ENCODE measurements at regions not wholly inside any gene's neighbourhood (a gene's known extent, or its start where the extent isn't known, plus 50 kb on each side); places are given as distances from the start of the nearest gene placed in this dataset.

- no peak for DNase-seq (ENCODE audit: low read depth, low spot score)
Measured at GRCh38 chr10:94186722-94187121, 176.0 kb downstream of the NOC3L start.

- no peak for DNase-seq (ENCODE audit: low read depth, low spot score)
Measured at GRCh38 chr10:94192333-94192732, 170.4 kb downstream of the NOC3L start.

- DNase-seq (ENCODE audit: low read depth, low spot score) = no peak
Measured at GRCh38 chr10:94192974-94193373, 169.8 kb downstream of the NOC3L start.

- DNase-seq (ENCODE audit: low read depth, low spot score) = no peak
Measured at GRCh38 chr10:94193466-94193924, 169.2 kb downstream of the NOC3L start.

- DNase-seq (ENCODE audit: low read depth, low spot score) = no peak
Measured at GRCh38 chr10:94194256-94194655, 168.5 kb downstream of the NOC3L start.

- no peak for DNase-seq (ENCODE audit: low read depth, low spot score)
Measured at GRCh38 chr10:94197241-94197640, 165.5 kb downstream of the NOC3L start.

GRCh38 chr10:94198324-94198723 is 164.4 kb downstream of the NOC3L start:
- no peak for DNase-seq (ENCODE audit: low read depth, low spot score)

GRCh38 chr10:94199565-94199964 is 163.2 kb downstream of the NOC3L start:
- DNase-seq (ENCODE audit: low read depth, low spot score) = no peak

- no peak for DNase-seq (ENCODE audit: low read depth, low spot score)
Measured at GRCh38 chr10:94200146-94200837, 162.4 kb downstream of the NOC3L start.

- no peak for DNase-seq (ENCODE audit: low read depth, low spot score)
Measured at GRCh38 chr10:94205396-94205831, 157.3 kb downstream of the NOC3L start.

GRCh38 chr10:94206176-94206575 is 156.6 kb downstream of the NOC3L start:
- no peak for DNase-seq (ENCODE audit: low read depth, low spot score)

- no peak for DNase-seq (ENCODE audit: low read depth, low spot score)
Measured at GRCh38 chr10:94208315-94208714, 154.4 kb downstream of the NOC3L start.

- DNase-seq (ENCODE audit: low read depth, low spot score) = no peak
Measured at GRCh38 chr10:94210440-94211168, 152.1 kb downstream of the NOC3L start.

GRCh38 chr10:94211169-94211510 is 151.6 kb downstream of the NOC3L start:
- DNase-seq (ENCODE audit: low read depth, low spot score) = no peak

GRCh38 chr10:94213001-94213530 is 149.7 kb downstream of the NOC3L start:
- no peak for DNase-seq (ENCODE audit: low read depth, low spot score)

GRCh38 chr10:94213980-94214379 is 148.8 kb downstream of the NOC3L start:
- no peak for DNase-seq (ENCODE audit: low read depth, low spot score)

GRCh38 chr10:94214481-94214893 is 148.3 kb downstream of the NOC3L start:
- DNase-seq (ENCODE audit: low read depth, low spot score) = no peak

GRCh38 chr10:94216201-94216600 is 146.5 kb downstream of the NOC3L start:
- no peak for DNase-seq (ENCODE audit: low read depth, low spot score)

GRCh38 chr10:94217411-94217810 is 145.3 kb downstream of the NOC3L start:
- no peak for DNase-seq (ENCODE audit: low read depth, low spot score)

- DNase-seq (ENCODE audit: low read depth, low spot score) = no peak
Measured at GRCh38 chr10:94218493-94219183, 144.1 kb downstream of the NOC3L start.

GRCh38 chr10:94219829-94220228 is 142.9 kb downstream of the NOC3L start:
- DNase-seq (ENCODE audit: low read depth, low spot score) = no peak

GRCh38 chr10:94220717-94221116 is 142.0 kb downstream of the NOC3L start:
- DNase-seq (ENCODE audit: low read depth, low spot score) = no peak

Measured in activated naive CD8-positive, alpha-beta T cell treated with anti-CD3 and anti-CD28 coated beads, Interleukin-2, amount 50 U/mL, for 16 hours (primary cell).